Common myeloid progenitor, CD34-positive (primary cell): ENCODE measurements at regions not wholly inside any gene's neighbourhood (a gene's known extent, or its start where the extent isn't known, plus 50 kb on each side); places are given as distances from the start of the nearest gene placed in this dataset.

ENCODE experiments used
- CTCF ChIA-PET: fragments of 350-600 bp; sonication (Branson Sonifier 250); formaldehyde crosslinking; loops from one replicate; lab custom pipeline; 2021; ENCODE audit warnings: antibody characterized with exemption; lab: Charles Lee
- POLR2A ChIA-PET: fragments of 350-600 bp; sonication (Branson Sonifier 250); formaldehyde crosslinking; loops from one replicate; lab custom pipeline; 2021; ENCODE audit warnings: antibody characterized with exemption; lab: Charles Lee
- DNase-seq, 3 donors: peaks; one replicate each; pipeline versions ENCODE4 v3.0.0 to v3.0.0-alpha.2; 2013
- H3K27ac ChIP-seq, 2 experiments: 1 replicate in 1 of 2; 2 replicates in 1 of 2; pipeline ENCODE4 v1.7.0; 2013; ENCODE audit warnings: inconsistent platforms in 2 of 2, low read length in 2 of 2, mild to moderate bottlenecking in 2 of 2, low read depth in 1 of 2, moderate library complexity in 1 of 2; ENCODE audit not compliant: severe bottlenecking in 2 of 2, insufficient read depth in 1 of 2, poor library complexity in 1 of 2
- H3K27me3 ChIP-seq, 5 experiments: replicated peaks in 2 of 5; 1 replicate in 3 of 5; 2 replicates in 2 of 5; pipeline versions ENCODE4 v1.6.1 to v1.7.0; 2013; ENCODE audit warnings: low read length in 4 of 5, mild to moderate bottlenecking in 2 of 5, moderate library complexity in 2 of 5, inconsistent platforms in 1 of 5; ENCODE audit not compliant: insufficient read depth in 5 of 5, control insufficient read depth in 4 of 5
- H3K36me3 ChIP-seq, 4 experiments: 1 replicate in 2 of 4; 2 replicates in 2 of 4; pipeline versions ENCODE4 v1.6.1 to v1.7.0; 2013; ENCODE audit warnings: low read length in 3 of 4, control low read depth in 1 of 4, mild to moderate bottlenecking in 1 of 4; ENCODE audit not compliant: control insufficient read depth in 4 of 4, insufficient read depth in 4 of 4
- H3K4me1 ChIP-seq, 4 experiments: 1 replicate in 3 of 4; 2 replicates in 1 of 4; pipeline versions ENCODE4 v1.6.1 to v1.7.1; 2013; ENCODE audit warnings: low read length in 3 of 4, mild to moderate bottlenecking in 3 of 4, control low read depth in 1 of 4, inconsistent platforms in 1 of 4, moderate library complexity in 1 of 4; ENCODE audit not compliant: control insufficient read depth in 4 of 4, insufficient read depth in 4 of 4; ENCODE audit errors: control extremely low read depth in 1 of 4
- H3K4me3 ChIP-seq, 7 experiments: 1 replicate in 4 of 7; 2 replicates in 3 of 7; pipeline versions ENCODE4 v1.5.1 to v1.7.0; 2013; ENCODE audit warnings: mild to moderate bottlenecking in 7 of 7, low read length in 6 of 7, moderate library complexity in 6 of 7, inconsistent platforms in 2 of 7, low read depth in 2 of 7, control low read depth in 1 of 7; ENCODE audit not compliant: insufficient read depth in 4 of 7, control insufficient read depth in 1 of 7; ENCODE audit errors: extremely low read depth in 1 of 7
- H3K9me3 ChIP-seq, 5 experiments: 1 replicate in 4 of 5; 2 replicates in 1 of 5; pipeline versions ENCODE4 v1.6.1 to v1.7.1; 2013; ENCODE audit warnings: low read length in 4 of 5, mild to moderate bottlenecking in 2 of 5, inconsistent platforms in 1 of 5, low read depth in 1 of 5, moderate library complexity in 1 of 5; ENCODE audit not compliant: control insufficient read depth in 4 of 5, insufficient read depth in 2 of 5; ENCODE audit errors: control extremely low read depth in 1 of 5
- WGBS: methylation state at CpG from one replicate; pipeline ENCODE4 v1.1.5; 2013; ENCODE audit not compliant: insufficient coverage; 5-methylcytosine and 5-hydroxymethylcytosine counted together

DNA sequence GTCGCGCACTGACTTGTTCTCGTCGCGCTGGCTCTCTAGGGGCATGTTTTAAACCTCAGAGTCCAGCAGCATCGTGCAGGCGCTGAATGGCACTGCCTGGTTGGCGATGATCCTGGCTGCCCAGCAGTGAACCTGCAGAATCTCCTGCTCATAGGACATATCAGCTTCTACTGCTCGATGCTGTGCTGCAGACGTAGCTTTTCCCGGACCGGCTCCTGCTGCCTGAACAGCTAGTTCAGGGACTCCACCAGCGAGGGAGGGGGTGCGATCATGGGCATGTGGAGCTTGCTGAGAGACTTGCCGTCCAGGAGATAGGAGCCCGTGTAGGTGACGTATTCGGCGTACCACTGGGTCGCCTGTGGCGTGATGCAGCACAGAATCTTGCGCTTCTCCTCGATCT, 890.0 kb upstream of the LRRTM1 start:
- ChIA-PET CTCF (no interaction called here), POLR2A (no interaction called here)
- Histone ChIP-seq H3K36me3 (no peaks in the 10 kb centered on the region), H3K9me3 (peaks cover 0 to 18% (median 10%) of the 10 kb centered on the region in 5 experiments), H3K27me3 (no peaks in the 10 kb centered on the region), H3K4me1 (no peaks in the 10 kb centered on the region), H3K4me3 (no peak overlapping the region), H3K27ac (no peak overlapping the region)
- WGBS: 96% methylated on average over 17 of the region's 23 CpGs
- no peak for DNase-seq

DNA sequence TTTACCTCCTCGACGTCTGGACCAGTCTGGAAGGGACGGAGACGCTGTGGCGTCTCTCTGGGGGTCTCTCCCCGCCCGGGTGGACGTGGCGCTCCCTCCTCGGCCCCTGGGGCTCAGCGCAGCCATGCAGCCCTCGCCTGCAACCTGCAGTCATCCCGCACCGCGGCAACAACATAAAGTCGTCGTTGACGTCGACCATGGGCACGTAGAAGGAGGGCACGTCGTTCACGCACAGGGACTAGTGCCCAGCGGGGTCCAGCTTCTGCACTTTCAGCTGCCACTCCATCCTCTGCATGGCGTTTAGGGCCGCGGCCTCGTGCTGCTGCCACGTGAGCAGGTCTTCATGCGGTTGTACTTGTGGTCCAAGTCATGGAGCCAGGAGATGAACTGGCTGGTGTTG, 889.6 kb upstream of the LRRTM1 start:
- Histone ChIP-seq H3K4me1 (no peaks in the 10 kb centered on the region), H3K9me3 (peaks cover 0 to 18% (median 10%) of the 10 kb centered on the region in 5 experiments), H3K4me3 (no peak overlapping the region), H3K36me3 (no peaks in the 10 kb centered on the region), H3K27me3 (no peaks in the 10 kb centered on the region), H3K27ac (no peak overlapping the region)
- ChIA-PET POLR2A (no interaction called here), CTCF (no interaction called here)
- no peak for DNase-seq
- WGBS: 97% methylated on average over 30 of the region's 30 CpGs

DNA sequence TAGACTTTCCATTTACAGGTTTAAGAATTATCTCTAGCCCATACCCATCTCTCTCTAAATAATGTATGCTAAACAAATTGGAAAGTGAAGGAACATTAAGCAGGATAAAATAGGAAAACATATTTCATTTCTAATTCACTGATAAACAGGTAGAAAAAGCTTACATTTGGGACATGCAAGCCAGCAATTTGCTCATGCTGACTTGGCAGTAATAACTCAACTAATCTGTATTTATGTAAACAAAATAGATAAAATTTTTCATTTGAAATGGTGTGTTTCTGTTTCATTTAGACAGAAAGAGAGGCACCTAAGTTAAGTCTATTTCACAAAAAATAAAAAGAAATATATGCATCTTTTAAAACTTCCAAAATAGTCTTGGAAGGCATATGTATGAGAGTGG, 877.3 kb upstream of the LRRTM1 start:
- Histone ChIP-seq H3K27ac (no peak overlapping the region), H3K9me3 (no peaks in the 10 kb centered on the region), H3K27me3 (no peaks in the 10 kb centered on the region), H3K4me3 (no peak overlapping the region), H3K4me1 (no peaks in the 10 kb centered on the region), H3K36me3 (no peaks in the 10 kb centered on the region)
- POLR2A ChIA-PET: no interaction called here
- DNase-seq: no peak
- CTCF ChIA-PET: no interaction called here

DNA sequence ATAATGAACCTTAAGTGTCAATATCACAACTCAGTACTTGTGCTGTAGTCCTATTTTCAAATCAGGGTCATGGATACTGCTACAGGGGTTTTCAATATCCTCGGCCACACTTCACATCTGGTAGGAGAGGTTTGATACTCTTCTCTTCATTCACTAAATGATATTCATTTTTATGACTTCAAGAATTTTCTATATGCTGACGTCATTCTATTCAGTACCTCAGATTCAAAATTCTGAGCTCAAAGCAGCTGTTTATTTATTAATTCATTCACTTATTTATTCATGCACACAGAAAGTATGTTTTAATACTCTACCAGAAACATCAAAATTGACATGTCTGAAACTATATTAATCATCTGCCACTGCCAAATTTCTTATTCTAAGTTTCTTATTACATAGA, 866.9 kb upstream of the LRRTM1 start:
- no peaks in the 10 kb centered on the region for H3K36me3 ChIP-seq
- no peak for DNase-seq
- H3K9me3 ChIP-seq: no peaks in the 10 kb centered on the region
- ChIA-PET POLR2A (no interaction called here), CTCF (interaction anchor here (1.2 kb wide), 1 partner anchor 16 kb away, joined by 3 read pairs; no protein-coding TSS in a partner anchor)
- no peaks in the 10 kb centered on the region for H3K27me3 ChIP-seq
- no peak overlapping the region for H3K4me3 ChIP-seq
- H3K27ac ChIP-seq: no peak overlapping the region
- H3K4me1 ChIP-seq: no peaks in the 10 kb centered on the region
- 83% methylated on average over 1 of the region's 2 CpGs for WGBS

DNA sequence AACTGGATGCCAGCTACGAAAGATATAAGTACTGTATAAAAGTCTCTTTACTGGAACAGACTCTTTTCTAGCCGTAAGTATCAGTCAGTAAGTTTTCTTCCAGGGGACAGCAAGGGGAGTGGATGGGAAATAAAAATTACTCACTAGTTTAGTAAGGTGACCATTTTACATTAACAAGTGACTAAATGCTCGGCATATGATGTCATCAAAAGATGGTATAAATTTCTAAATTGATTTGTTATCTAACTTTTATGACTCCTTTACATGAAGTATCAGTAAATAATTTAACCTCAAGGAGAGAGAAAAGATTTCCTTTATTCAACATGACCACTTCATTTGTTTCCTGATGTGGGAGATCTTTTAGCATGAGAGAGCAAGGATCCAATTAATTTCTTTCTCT, 859.0 kb upstream of the LRRTM1 start:
- H3K27ac ChIP-seq: no peak overlapping the region
- no peak for DNase-seq
- 100% methylated on average over 1 of the region's 3 CpGs for WGBS
- no peaks in the 10 kb centered on the region for H3K4me1 ChIP-seq
- H3K9me3 ChIP-seq: no peaks in the 10 kb centered on the region
- POLR2A ChIA-PET: no interaction called here
- no peak overlapping the region for H3K4me3 ChIP-seq
- CTCF ChIA-PET: interaction anchor here (1.2 kb wide), 1 partner anchor 9 kb away, joined by 4 read pairs; no protein-coding TSS in a partner anchor
- no peaks in the 10 kb centered on the region for H3K27me3 ChIP-seq
- H3K36me3 ChIP-seq: no peaks in the 10 kb centered on the region

DNA sequence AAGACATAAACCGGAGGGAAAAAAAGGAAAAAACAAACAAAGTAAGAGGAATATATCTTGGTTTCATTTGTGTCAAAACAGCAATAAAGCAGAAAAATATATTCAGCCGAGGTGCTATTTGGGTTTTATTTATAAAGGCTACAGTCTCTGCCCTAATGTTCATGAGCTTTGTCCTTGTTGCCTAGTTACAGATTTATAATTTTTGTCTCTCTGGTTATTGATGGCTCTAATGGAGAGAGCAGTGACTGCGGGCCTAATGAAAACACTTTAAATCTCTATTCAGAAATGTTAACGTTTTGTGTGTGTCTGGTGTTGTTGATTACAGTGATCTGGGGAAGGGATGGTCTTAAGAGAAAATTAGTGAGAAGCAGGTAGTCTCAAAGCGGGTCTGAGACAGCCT, 854.0 kb upstream of the LRRTM1 start:
- WGBS: 90% methylated on average over 4 of the region's 5 CpGs
- no peaks in the 10 kb centered on the region for H3K4me1 ChIP-seq
- no peaks in the 10 kb centered on the region for H3K36me3 ChIP-seq
- DNase-seq: no peak
- ChIA-PET CTCF (no interaction called here), POLR2A (no interaction called here)
- H3K9me3 ChIP-seq: no peaks in the 10 kb centered on the region
- no peak overlapping the region for H3K4me3 ChIP-seq
- H3K27me3 ChIP-seq: no peaks in the 10 kb centered on the region
- H3K27ac ChIP-seq: no peak overlapping the region

DNA sequence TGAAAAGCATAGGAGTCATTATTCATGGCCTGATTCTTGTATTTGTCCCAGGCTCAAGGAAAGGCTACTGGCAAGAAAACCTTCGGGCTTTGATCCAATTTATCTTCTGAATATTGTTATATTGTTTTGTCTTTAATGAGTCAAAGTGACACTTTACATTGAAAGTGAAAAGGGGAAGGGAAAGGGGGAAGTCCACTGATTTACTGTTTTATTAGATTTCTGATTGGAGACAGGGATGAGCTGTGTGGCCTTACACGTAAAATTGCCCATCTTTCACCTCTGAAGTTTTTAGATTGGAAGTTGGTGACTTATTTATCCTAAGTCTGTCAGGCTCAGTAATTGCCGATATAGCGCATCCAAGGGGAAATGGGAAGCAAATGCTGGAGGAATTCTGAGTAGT, 843.8 kb upstream of the LRRTM1 start:
- H3K27ac ChIP-seq: no peak overlapping the region
- H3K4me3 ChIP-seq: no peak overlapping the region
- no peaks in the 10 kb centered on the region for H3K36me3 ChIP-seq
- peaks cover 0 to 3% (median 0%) of the 10 kb centered on the region in 5 experiments for H3K9me3 ChIP-seq
- ChIA-PET POLR2A (no interaction called here), CTCF (no interaction called here)
- no peaks in the 10 kb centered on the region for H3K27me3 ChIP-seq
- no peaks in the 10 kb centered on the region for H3K4me1 ChIP-seq
- DNase-seq: no peak
- 63% methylated on average over 2 of the region's 4 CpGs for WGBS
